Renal cortical epithelial cell (primary cell): ENCODE measurements at regions not wholly inside any gene's neighbourhood (a gene's known extent, or its start where the extent isn't known, plus 50 kb on each side); places are given as distances from the start of the nearest gene placed in this dataset.

Experiments
- DNase-seq: peaks from one replicate; pipeline ENCODE4 v3.0.0-alpha.2; 2011; ENCODE audit warnings: low read depth

DNA sequence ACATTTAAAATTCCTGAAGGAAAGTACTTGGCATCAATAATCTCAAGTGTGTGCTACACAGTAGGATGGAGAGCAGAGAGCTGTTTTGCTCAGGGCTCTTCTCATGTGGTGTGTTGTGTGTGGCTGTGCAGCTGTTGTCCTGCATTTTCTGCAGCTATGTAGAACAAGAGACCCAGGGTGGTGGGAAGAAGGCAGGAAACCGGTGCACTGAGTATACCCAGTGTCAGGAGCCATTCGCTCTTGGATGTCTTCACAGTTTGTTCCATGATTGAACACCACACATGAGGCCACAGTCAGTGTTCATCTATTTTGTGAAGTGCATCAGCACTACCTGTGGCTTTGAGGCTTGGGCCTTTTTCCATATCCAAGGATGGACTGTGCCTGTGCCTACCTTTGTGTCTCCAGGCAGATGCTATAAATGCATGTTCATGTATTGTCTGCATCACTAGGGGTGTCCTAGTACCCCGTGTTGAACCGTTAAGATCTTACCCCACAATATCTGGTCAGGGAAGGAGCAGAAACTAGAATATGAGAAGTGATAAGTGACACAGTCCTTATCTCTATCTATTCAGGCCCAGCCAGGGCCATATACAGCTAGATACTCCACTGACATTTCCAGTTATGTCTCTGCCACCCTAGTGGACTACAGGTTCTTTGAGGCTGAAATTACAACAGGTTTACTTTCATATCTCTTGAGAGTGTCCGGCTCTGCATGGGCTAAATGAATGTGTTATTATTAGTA lies 194.3 kb downstream of the NR2F2 start:
- no peak for DNase-seq

DNA sequence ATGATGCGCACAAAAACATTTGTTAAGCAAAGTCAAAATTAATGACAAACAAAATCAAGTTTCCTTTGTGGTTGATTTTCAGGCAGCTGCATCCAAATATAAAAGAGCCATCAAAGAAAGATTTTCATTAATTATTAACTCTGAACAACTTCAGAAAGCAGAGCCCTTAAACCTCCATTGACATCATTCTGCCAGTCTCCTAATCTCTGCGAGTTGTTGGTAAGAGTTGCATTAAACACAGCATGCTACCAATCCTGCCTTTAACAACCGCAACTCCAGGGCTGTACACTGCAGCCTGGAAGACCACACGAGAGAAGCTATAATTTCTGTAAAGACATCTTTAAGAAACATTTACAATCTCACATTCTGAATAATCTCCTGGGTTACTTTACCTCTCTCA lies 204.6 kb downstream of the NR2F2 start:
- peak; percentile 71 for DNase-seq

DNA sequence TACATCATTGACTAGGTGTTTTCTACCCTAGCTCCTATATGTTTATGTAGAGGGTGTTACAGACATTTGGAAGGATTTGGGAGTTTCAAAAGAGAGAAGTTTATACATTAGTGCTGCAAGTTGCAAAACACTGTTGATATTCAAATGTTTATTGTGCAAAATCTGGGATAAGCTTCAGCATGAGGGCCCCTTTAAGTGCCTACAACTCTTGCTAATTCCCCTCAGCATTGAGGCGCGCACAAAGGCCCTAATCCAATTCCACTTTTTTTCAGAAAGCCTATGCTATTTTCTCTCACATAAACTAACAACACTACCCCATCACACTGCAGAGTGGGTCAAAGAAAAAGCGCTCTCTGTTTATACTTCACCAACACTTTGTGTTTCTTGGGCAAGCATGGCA lies 208.0 kb downstream of the NR2F2 start:
- no peak for DNase-seq

GRCh38 chr15:96540283-96540682 lies 209.8 kb downstream of the NR2F2 start:
- no peak for DNase-seq

DNA sequence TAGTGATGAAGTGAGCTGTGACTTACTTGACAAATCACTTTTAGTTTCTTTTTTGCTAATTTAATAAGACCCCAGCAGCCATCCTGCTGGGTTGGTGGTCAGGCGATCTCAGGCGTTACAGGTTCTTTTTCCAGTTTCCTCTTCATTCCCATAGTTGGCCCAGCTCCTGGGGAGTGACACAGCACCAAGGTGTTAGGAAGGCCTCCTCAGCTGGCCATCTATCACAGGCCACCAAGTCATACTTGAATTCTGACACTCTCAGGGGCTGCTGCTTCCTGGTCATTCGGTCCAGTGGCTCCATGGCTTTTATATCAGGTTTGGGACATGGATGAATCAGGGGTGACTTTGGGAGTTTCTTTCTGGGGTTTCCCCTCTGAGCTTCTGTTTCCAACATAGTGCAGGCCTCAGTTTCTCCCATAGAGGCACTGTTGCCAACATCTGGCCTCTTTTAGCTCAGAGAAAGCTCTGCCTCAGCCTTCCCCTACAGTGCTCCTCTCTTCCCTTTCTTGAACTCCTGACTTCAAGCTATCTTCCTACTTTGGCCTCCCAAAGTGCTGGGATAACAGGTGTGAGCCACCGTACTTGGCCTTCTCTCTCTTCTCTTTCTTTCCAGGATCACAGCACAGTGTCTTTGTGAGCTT lies 211.8 kb downstream of the NR2F2 start:
- DNase-seq: no peak

DNA sequence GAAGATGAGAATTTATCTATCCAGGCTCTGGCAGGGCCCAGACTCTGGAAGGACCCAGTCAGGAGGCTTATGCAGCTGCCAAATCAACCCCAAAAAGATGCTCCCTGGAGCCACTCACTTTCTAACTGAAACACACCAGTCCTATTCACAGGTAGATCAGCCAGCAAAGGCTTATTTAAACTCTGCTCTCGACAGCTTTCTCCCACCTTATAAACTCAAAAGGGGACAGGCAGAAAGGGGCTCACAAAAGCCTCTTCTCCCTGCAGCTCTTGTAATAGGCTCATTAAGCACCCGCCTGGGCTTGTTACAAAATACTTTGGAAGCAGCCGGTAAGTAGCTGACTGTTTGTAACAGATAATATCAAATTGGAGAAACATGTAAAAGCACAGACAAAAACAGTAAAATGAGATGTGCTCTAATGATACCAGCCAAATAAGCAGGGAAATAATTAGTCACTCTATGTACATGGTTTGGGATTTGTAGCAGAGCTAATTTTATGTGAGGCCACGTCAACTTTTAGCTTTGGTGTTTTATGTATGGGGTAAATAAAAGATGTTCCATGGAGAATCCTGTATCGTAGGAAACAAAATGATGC lies 213.8 kb downstream of the NR2F2 start:
- DNase-seq: no peak

- DNase-seq: peak; percentile 89
Measured at GRCh38 chr15:96549136-96549535, 218.6 kb downstream of the NR2F2 start.

DNA sequence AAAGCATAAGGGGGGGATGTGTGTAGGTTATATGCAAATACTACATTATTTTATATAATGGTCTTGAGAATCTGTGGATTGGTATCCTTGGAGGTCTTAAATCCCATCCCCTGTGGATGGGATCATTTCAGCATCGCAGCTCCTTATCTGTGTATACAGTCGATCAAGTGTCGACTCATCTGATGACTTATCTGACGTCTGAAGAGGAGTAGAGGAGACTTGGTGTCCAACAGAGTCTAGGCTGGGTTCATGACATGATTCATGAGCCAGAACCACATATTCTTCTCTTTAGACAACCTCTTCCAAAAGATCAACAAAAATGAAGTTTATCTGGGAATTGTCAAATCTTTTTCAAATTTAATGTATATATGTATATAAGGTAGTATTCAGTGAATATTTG lies 220.7 kb downstream of the NR2F2 start:
- no peak for DNase-seq

- DNase-seq: no peak
Measured at GRCh38 chr15:96551722-96552121, 221.2 kb downstream of the NR2F2 start.

DNA sequence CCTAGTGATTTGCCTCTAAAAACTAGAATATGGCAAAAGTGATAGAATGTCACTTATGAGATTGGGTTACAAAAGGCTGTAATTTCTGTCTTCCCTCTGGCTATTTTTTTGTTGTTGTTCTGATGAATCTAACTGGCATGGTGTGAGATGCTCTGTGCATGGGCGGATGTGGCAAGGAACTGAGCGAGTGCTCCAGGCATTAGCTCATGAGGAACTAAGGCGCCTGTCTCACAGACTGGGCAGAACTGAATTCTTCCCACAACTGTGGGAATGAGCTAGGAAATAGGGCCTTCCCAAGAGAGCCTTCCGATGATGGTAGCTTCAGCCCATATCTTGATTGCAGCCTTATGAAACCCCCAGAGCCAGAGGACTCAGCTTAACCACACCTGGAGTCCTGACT lies 222.5 kb downstream of the NR2F2 start:
- peak; percentile 11 for DNase-seq

DNA sequence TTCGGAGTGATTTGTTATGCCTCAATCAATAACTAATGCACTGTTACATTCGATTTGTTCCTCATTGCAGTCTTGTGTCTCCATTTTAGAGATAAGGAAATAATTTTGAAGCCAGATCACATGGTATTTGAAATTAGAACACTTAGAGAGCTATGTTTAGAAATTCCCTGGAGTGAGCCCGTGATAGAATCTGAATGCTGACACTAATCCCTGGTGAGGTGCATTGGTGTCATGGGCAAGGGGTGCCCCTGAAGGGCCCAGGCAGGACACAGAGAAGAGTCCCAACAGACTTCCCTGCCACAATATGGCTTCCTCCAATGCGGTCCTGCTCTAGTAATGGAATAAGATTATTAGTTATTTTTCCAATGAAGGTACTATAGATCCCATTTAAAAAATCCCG lies 223.0 kb downstream of the NR2F2 start:
- no peak for DNase-seq

DNA sequence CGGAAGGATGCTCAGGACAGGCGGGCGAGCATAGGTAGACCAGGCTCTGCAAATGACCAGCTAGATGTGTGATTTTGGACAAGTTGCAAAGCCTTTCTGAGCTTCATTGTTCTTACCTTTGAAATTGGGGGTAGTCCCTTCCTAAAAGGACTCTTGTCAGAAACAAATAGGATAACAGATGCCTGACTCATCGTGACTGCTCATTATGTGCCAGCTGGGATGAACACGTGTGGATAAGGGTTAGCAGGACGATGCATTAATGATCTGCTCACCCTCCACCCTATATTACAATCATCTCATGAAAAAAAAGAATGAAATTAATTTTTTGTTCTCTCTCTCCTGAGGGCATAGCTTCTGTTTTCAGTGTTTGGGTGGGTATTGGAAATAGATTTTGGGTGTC lies 223.4 kb downstream of the NR2F2 start:
- DNase-seq: no peak

DNA sequence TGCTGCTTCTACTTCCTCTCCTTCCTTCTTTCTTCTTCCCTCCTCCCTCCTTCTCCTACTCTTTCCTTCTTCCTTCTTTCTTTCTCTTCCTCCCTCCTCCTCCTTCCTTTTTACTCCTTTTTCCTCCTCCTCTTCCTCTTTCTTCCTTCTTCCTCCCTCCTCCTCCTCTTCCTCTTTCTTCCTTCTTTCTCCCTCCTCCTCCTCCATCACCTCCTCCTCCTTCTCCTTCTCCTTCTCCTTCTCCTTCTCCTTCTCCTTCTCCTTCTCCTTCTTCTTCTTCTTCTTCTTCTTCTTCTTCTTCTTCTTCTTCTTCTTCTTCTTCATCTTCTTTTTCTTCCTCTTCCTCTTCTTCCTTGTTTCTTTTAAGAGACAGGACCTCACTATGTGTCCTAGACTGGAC lies 224.0 kb downstream of the NR2F2 start:
- no peak for DNase-seq

DNA sequence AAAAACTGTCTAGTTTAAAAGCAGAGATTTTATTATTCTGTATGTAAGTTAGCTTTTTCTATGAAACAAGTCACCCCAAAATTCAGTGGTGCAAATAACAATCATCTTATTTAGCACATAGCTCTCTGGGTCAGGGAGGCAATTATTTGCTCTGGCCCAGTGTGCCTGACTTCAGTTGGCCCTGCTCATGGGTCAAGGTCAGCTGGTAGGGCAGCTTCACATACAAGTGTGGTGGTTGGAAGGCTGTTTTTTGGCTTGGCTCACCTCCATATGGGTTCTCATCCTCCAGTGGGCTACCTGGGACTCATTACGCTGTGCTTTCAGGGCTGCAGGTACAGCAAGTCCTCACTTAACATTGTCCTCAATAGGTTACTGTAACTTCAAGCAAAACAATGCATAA lies 228.6 kb downstream of the NR2F2 start:
- peak; percentile 16 for DNase-seq

- DNase-seq: peak; percentile 60
Measured at GRCh38 chr15:96559631-96560030, 229.1 kb downstream of the NR2F2 start.

DNA sequence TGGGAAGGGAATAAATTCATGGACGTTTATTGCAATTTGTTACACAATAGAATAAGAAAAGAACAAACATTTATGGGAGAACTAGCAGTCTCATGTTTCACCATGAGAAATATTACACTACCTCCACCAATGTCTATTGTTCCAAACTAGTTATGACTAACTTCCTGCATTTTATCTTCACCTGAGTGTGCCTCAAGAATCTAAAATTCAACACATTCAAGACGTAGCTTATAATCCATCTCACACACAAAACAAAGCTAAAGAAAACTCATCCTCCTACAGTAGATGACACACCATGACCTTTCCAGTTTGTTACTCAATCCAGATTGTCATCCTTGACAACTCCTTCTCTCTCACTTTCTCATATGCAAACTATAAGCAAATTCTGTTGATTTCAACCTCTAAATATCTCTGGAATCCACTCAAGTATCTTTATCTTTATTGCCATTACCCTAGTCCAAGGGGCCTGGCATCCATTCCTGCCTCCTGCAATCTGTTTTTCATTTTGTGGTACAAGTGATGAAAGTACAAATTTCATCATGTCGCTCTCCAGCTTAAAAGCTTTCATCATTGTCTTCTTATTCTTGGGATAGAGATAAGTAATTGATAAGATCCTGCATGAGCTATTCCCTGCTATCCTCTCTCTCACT lies 229.9 kb downstream of the NR2F2 start:
- DNase-seq: peak; percentile 68

DNA sequence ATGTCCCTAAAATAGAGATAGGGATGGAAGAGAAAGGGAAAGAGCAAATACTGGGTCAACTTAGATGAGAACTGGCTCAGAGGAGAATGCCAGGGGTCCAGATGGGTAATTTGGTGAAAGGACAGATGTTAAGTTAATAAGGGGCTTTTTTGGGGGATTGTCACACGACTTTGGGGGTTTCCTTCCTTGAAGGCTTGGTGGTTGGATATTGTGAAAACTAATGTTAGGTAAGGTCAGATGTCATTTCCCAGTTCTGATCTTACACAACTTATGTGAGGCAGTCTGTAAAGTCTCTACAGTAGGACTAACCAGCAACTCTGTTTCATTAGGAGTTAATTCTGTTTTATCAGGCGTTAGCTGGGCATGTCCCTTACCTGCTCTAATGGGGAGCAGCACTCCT lies 231.1 kb downstream of the NR2F2 start:
- DNase-seq: no peak

GRCh38 chr15:96564546-96564945 lies 234.0 kb downstream of the NR2F2 start:
- DNase-seq: no peak

- no peak for DNase-seq
Measured at GRCh38 chr15:96565266-96565665, 234.8 kb downstream of the NR2F2 start.

- no peak for DNase-seq
Measured at GRCh38 chr15:96574782-96575181, 244.3 kb downstream of the NR2F2 start.

- peak; percentile 18 for DNase-seq
Measured at GRCh38 chr15:96576596-96576995, 246.1 kb downstream of the NR2F2 start.

GRCh38 chr15:96578393-96578792 lies 247.9 kb downstream of the NR2F2 start:
- no peak for DNase-seq

DNA sequence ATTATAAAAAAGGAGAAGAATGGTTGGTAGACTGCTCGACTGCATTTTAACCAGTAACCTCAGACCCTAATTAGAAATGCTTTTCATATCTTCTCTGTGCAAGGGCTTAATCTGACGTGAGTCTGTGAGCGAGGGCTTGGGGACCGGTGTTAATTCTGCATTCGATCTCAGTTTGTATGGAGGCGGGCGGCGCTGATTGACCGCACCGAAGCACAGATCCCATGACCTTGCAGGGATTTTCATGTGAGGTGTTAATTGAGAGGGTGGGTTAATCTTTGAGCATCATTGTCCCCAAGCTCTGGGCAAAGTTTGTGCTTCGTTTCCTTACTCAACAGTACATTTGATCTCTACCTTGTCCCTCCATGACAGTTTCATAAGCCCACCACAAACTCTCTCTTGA lies 250.9 kb downstream of the NR2F2 start:
- DNase-seq: no peak
